ENCODE measurements at regions not wholly inside any gene's neighbourhood (a gene's known extent, or its start where the extent isn't known, plus 50 kb on each side); places are given as distances from the start of the nearest gene placed in this dataset.

DNA sequence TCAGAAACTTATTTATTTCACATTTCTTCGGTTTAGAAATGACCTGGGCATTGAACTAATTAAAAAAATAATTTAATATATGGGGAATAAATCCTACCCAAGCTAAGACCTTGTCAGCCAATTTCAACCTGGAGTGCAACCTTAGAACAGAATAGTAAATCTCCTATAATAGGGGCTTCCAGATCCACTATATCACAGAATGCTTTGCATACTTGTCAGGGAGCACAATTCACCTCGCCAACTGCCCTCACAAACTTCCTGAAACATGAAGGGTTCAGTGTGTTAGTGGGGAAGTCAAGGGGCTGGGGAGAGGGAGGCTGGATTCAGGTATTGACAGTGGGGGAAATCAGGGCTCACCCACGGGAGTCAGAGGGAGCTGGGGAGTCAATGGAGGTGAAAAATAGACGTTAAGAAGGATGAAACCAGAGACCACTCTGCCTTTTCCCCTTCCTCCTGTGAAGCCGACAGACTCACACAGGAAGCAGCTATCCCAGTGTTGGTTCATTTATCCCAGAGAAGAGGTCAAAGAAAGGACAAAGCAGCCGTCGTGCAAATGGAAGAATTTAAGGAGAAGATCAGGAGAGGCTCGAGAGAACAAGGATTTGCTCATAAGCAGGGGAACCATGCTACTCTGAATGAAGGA, 453.3 kb downstream of the NUF2 start:
- TF ChIP-seq, protein P1, sequence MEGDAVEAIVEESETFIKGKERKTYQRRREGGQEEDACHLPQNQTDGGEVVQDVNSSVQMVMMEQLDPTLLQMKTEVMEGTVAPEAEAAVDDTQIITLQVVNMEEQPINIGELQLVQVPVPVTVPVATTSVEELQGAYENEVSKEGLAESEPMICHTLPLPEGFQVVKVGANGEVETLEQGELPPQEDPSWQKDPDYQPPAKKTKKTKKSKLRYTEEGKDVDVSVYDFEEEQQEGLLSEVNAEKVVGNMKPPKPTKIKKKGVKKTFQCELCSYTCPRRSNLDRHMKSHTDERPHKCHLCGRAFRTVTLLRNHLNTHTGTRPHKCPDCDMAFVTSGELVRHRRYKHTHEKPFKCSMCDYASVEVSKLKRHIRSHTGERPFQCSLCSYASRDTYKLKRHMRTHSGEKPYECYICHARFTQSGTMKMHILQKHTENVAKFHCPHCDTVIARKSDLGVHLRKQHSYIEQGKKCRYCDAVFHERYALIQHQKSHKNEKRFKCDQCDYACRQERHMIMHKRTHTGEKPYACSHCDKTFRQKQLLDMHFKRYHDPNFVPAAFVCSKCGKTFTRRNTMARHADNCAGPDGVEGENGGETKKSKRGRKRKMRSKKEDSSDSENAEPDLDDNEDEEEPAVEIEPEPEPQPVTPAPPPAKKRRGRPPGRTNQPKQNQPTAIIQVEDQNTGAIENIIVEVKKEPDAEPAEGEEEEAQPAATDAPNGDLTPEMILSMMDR (IDR thresholded peaks at IDR 0.05; ENCODE audit: extremely low read depth in 1 of 2, insufficient read depth in 1 of 2, low read depth in 1 of 2, low read length in 2 of 2): no peak
- no peak for TF ChIP-seq JUN (IDR thresholded peaks at IDR 0.05; ENCODE audit: borderline replicate concordance, insufficient read depth, insufficient read length, low read depth)
- no peak for TF ChIP-seq POLR2A (IDR thresholded peaks at IDR 0.05; ENCODE audit: low read depth, low read length)
- no peak for TF ChIP-seq EZH2 (IDR thresholded peaks at IDR 0.05; ENCODE audit: borderline replicate concordance, low read depth, low read length, severe bottlenecking)
- TF ChIP-seq FOS (IDR thresholded peaks at IDR 0.05; ENCODE audit: borderline replicate concordance, insufficient read depth, low read length): no peak
- TF ChIP-seq, protein P2, sequence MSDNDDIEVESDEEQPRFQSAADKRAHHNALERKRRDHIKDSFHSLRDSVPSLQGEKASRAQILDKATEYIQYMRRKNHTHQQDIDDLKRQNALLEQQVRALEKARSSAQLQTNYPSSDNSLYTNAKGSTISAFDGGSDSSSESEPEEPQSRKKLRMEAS (IDR thresholded peaks at IDR 0.05; ENCODE audit: insufficient read depth, insufficient read length): no peak
- TF ChIP-seq MYC (IDR thresholded peaks at IDR 0.05; ENCODE audit: low read depth, low read length): no peak
- TF ChIP-seq GATA2 (IDR thresholded peaks at IDR 0.05; ENCODE audit: insufficient read depth, insufficient read length, low read depth, low read length): no peak
